ENCODE measurements at regions not wholly inside any gene's neighbourhood (a gene's known extent, or its start where the extent isn't known, plus 50 kb on each side); places are given as distances from the start of the nearest gene placed in this dataset.

DNA sequence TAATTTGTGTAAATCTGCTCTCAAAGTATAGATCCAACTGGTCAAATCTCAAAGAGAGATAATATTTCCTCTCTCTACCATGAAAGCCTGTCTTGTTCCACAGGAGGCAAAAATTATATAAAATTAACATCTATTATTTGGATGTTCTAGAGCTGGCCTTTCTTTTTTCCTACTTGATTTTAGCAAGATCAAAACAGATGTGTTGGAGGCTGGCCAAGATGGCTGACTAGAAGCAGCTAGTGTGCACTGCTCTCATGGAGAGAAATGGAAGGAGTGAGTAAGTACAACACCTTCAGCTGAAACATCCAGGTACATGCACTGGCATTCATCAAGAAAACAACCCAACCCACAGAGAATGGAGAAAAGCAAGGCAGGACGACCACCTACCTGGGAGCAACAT lies 298.6 kb upstream of the SLC24A2 start:
- TF ChIP-seq ZNF16 (tag by site-specific recombination; IDR thresholded peaks at IDR 0.05; ENCODE audit: low read depth) (no peak), ZNF138 (tag by site-specific recombination; IDR thresholded peaks at IDR 0.05; ENCODE audit: borderline replicate concordance) (no peak), KLF9 (tag by site-specific recombination; IDR thresholded peaks at IDR 0.05; ENCODE audit: low read depth) (no peak), ZNF501 (tag by site-specific recombination; IDR thresholded peaks at IDR 0.05) (no peak), ZNF707 (tag by site-specific recombination; IDR thresholded peaks at IDR 0.05) (no peak), ZNF266 (tag by site-specific recombination; IDR thresholded peaks at IDR 0.05; ENCODE audit: low read depth) (no peak), ZNF585B (tag by site-specific recombination; IDR thresholded peaks at IDR 0.05) (no peak), ZBTB8A (tag by site-specific recombination; IDR thresholded peaks at IDR 0.05) (no peak), ZNF174 (tag by site-specific recombination; IDR thresholded peaks at IDR 0.05) (no peak)
- TF ChIP-seq, protein P1, sequence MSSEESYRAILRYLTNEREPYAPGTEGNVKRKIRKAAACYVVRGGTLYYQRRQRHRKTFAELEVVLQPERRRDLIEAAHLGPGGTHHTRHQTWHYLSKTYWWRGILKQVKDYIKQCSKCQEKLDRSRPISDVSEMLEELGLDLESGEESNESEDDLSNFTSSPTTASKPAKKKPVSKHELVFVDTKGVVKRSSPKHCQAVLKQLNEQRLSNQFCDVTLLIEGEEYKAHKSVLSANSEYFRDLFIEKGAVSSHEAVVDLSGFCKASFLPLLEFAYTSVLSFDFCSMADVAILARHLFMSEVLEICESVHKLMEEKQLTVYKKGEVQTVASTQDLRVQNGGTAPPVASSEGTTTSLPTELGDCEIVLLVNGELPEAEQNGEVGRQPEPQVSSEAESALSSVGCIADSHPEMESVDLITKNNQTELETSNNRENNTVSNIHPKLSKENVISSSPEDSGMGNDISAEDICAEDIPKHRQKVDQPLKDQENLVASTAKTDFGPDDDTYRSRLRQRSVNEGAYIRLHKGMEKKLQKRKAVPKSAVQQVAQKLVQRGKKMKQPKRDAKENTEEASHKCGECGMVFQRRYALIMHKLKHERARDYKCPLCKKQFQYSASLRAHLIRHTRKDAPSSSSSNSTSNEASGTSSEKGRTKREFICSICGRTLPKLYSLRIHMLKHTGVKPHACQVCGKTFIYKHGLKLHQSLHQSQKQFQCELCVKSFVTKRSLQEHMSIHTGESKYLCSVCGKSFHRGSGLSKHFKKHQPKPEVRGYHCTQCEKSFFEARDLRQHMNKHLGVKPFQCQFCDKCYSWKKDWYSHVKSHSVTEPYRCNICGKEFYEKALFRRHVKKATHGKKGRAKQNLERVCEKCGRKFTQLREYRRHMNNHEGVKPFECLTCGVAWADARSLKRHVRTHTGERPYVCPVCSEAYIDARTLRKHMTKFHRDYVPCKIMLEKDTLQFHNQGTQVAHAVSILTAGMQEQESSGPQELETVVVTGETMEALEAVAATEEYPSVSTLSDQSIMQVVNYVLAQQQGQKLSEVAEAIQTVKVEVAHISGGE (tag by site-specific recombination; conservative IDR thresholded peaks at IDR 0.05; ENCODE audit: low read depth): no peak
- Histone ChIP-seq H3K9me3 (ENCODE audit: control insufficient read depth, insufficient read depth, low read depth, low read length) (no peaks in the 10 kb centered on the region), H3K4me3 (ENCODE audit: low read depth, low read length) (no peak overlapping the region), H3K36me3 (ENCODE audit: control insufficient read depth in 2 of 2, insufficient read depth in 1 of 2, low read length in 2 of 2) (no peaks in the 10 kb centered on the region), H3K4me1 (ENCODE audit: control insufficient read depth, insufficient read depth, low read length) (no peaks in the 10 kb centered on the region), H3K27ac (ENCODE audit: extremely low read depth, low read depth, low read length) (no peak overlapping the region)
- CTCF ChIA-PET: interaction anchor here (1.3 kb wide), 1 partner anchor 35 kb away, joined by 3 read pairs; no protein-coding TSS in a partner anchor
- POLR2A ChIA-PET: interaction anchor here (1.7 kb wide), 1 partner anchor 13 kb away, joined by 3 read pairs; no protein-coding TSS in a partner anchor

DNA sequence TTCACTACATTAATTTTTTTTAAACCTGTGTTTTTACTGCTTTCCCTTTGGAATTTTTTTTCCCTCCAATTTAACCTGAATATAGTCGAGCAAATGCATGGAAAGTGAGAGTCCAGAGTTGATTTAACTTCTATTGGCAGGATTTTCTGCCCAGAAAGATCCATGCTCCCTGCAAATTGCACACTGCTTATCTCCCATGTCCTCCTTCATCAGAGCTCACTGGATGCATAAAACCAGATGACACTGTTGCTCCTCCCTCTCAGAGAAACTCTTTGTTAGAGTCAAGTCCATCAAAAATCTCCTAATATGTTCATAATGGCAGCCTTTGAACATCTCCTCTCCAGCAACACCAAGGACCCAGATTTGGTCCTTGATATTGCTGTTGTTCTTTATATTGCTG lies 297.0 kb upstream of the SLC24A2 start:
- Histone ChIP-seq H3K27ac (ENCODE audit: extremely low read depth, low read depth, low read length) (no peak overlapping the region), H3K36me3 (ENCODE audit: control insufficient read depth in 2 of 2, insufficient read depth in 1 of 2, low read length in 2 of 2) (no peaks in the 10 kb centered on the region), H3K4me1 (ENCODE audit: control insufficient read depth, insufficient read depth, low read length) (no peaks in the 10 kb centered on the region), H3K4me3 (ENCODE audit: low read depth, low read length) (no peak overlapping the region), H3K9me3 (ENCODE audit: control insufficient read depth, insufficient read depth, low read depth, low read length) (no peaks in the 10 kb centered on the region)
- TF ChIP-seq ZNF37A (tag by site-specific recombination; IDR thresholded peaks at IDR 0.05): no peak
- TF ChIP-seq, protein P2, sequence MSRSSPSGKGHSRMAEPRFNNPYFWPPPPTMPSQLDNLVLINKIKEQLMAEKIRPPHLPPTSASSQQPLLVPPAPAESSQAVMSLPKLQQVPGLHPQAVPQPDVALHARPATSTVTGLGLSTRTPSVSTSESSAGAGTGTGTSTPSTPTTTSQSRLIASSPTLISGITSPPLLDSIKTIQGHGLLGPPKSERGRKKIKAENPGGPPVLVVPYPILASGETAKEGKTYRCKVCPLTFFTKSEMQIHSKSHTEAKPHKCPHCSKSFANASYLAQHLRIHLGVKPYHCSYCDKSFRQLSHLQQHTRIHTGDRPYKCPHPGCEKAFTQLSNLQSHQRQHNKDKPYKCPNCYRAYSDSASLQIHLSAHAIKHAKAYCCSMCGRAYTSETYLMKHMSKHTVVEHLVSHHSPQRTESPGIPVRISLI (tag by site-specific recombination; IDR thresholded peaks at IDR 0.05): no peak
- TF ChIP-seq ZBTB17 (tag by site-specific recombination; IDR thresholded peaks at IDR 0.05): no peak
- no peak for TF ChIP-seq ZNF366 (tag by site-specific recombination; conservative IDR thresholded peaks at IDR 0.05)
- ChIA-PET CTCF (no interaction called here), POLR2A (no interaction called here)

DNA sequence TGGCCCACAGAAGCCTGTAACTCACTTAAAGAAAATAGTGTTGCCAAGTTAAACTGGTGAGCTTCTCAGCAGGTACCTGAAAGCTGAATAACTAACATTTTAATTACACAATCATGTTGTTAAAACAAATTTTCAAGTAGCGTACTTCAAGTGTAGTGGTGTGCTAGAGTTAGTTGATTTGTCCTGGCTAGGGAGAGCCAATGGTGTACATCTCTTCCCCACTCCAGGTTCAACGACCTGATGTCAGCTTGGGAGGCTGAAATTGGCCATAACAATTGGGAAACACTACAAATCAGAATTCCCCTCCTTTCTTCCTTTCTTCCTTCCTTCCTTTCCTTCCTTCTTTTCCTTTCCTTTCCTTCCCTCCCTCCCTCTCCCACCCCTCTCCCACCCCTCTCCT lies 295.3 kb upstream of the SLC24A2 start:
- ChIA-PET POLR2A (no interaction called here), CTCF (no interaction called here)
- Histone ChIP-seq H3K36me3 (ENCODE audit: control insufficient read depth in 2 of 2, insufficient read depth in 1 of 2, low read length in 2 of 2) (no peaks in the 10 kb centered on the region), H3K4me1 (ENCODE audit: control insufficient read depth, insufficient read depth, low read length) (no peaks in the 10 kb centered on the region), H3K4me3 (ENCODE audit: low read depth, low read length) (no peak overlapping the region), H3K9me3 (ENCODE audit: control insufficient read depth, insufficient read depth, low read depth, low read length) (no peaks in the 10 kb centered on the region), H3K27ac (ENCODE audit: extremely low read depth, low read depth, low read length) (no peak overlapping the region)
- TF ChIP-seq ZNF707 (tag by site-specific recombination; IDR thresholded peaks at IDR 0.05) (no peak), ZNF843 (tag by site-specific recombination; IDR thresholded peaks at IDR 0.05) (no peak), ZNF391 (tag by site-specific recombination; IDR thresholded peaks at IDR 0.05; ENCODE audit: borderline replicate concordance, low read depth) (no peak), ZNF341 (tag by site-specific recombination; IDR thresholded peaks at IDR 0.05; ENCODE audit: low read depth) (no peak), ZNF792 (tag by site-specific recombination; IDR thresholded peaks at IDR 0.05) (no peak), ZNF2 (tag by site-specific recombination; IDR thresholded peaks at IDR 0.05) (no peak), ZBTB17 (tag by site-specific recombination; IDR thresholded peaks at IDR 0.05) (no peak), KLF16 (tag by site-specific recombination; IDR thresholded peaks at IDR 0.05) (no peak)
- TF ChIP-seq, protein P3, sequence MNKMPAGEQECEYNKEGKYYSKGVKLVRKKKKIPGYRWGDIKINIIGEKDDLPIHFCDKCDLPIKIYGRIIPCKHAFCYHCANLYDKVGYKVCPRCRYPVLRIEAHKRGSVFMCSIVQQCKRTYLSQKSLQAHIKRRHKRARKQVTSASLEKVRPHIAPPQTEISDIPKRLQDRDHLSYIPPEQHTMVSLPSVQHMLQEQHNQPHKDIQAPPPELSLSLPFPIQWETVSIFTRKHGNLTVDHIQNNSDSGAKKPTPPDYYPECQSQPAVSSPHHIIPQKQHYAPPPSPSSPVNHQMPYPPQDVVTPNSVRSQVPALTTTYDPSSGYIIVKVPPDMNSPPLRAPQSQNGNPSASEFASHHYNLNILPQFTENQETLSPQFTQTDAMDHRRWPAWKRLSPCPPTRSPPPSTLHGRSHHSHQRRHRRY (tag by site-specific recombination; IDR thresholded peaks at IDR 0.05): no peak
- TF ChIP-seq, protein P2 (tag by site-specific recombination; IDR thresholded peaks at IDR 0.05): no peak
- TF ChIP-seq, protein P4, sequence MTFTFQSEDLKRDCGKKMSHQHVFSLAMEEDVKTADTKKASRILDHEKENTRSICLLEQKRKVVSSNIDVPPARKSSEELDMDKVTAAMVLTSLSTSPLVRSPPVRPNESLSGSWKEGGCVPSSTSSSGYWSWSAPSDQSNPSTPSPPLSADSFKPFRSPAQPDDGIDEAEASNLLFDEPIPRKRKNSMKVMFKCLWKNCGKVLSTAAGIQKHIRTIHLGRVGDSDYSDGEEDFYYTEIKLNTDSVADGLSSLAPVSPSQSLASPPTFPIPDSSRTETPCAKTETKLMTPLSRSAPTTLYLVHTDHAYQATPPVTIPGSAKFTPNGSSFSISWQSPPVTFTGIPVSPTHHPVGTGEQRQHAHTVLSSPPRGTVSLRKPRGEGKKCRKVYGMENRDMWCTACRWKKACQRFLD (tag by site-specific recombination; IDR thresholded peaks at IDR 0.05): no peak

Data from HEK293 (cell line).